GM19351 (cell line): ENCODE measurements at regions not wholly inside any gene's neighbourhood (a gene's known extent, or its start where the extent isn't known, plus 50 kb on each side); places are given as distances from the start of the nearest gene placed in this dataset.
"Not testable (repeated sequence)": the region's sequence is repeated elsewhere in the genome, so short reads cannot be mapped to it uniquely, and the experiment has no call there.

Experiments used
- ATAC-seq: cut with Tn5 transposase; IDR thresholded peaks from one replicate; pipeline ENCODE4 v1.9.1; 2021; ENCODE audit warnings: mild to moderate bottlenecking, moderate library complexity; ENCODE audit not compliant: unreplicated experiment

DNA sequence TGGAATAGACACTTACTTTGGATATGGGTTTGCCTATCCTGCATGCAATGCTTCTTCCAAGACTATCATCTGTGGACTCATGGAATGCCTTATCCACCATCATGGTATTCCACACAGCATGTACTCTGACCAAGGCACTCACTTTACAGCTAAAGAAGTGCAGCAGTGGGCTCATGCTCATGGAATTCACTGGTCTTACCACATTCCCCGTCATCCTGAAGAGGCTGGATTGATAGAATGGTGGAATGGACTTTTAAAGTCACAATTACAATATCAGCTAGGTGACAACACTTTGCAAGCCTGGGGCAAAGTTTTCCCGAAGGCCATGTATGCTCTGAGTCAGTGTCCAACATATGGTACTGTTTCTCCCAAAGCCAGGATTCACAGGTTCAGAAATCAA lies 199.1 kb downstream of the GJA1 start:
- ATAC-seq, result not testable (repeated sequence)

DNA sequence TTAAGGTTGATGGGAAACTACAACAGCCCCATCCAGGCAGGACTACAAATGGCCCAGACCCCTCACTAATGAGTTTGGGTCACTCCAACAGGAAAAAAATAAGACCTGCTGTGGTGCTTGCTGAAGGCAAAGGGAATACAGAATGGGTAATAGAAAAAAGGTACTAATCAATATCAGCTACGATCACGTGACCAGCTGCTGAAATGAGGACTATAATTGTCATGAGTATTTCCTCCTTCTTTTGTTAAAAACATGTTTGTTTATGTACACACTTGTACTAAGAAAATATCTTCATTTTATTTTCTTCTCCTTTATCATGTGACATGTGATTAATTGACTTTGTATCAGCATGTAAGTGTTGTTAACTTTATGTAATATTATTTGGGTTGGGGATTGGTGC lies 199.9 kb downstream of the GJA1 start:
- ATAC-seq, result no peak

DNA sequence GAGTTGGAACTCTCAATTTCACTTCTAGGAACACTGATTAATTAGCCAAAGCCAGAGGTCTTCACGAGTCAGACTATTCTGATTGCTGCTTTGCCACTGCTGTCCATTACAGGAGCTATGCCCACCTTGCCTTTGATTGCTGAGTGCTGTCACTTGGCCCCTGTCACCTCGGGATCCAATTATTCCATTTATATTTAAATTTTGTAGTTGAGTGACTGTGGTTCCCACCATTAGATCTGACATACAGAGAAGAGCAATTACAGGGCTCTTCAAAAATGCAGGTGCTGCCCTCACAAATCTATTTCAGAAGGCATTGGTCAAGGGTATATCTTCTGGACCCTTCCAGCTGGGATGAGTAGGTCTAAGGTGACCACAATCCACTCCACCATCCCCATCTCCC lies 200.8 kb downstream of the GJA1 start:
- not testable (repeated sequence) for ATAC-seq

GRCh38 chr6:121639021-121639420 lies 203.6 kb downstream of the GJA1 start:
- no peak for ATAC-seq

GRCh38 chr6:121641158-121641557 lies 205.7 kb downstream of the GJA1 start:
- ATAC-seq, result no peak

GRCh38 chr6:121645100-121645745 lies 209.8 kb downstream of the GJA1 start:
- ATAC-seq, result no peak

DNA sequence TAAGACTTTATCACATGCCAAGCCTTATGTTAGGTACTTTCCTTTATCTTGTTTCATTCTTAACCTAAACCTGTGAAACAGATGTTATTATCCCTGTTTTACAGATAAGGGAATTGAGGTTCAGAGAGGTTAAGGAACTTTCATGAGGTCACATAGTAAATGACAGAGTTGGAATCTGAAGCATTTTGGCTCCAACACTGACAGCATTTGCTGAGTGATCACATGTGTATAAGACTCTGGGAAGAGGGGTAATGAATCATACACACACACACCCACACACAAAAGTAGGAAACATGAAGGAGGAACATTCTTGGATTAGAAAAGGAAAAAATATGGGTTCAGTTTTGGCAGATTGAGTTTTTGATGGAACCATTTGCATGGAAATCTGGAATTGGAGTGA lies 212.5 kb downstream of the GJA1 start:
- no peak for ATAC-seq

- no peak for ATAC-seq
Observed at GRCh38 chr6:121649951-121650350, 214.5 kb downstream of the GJA1 start.

DNA sequence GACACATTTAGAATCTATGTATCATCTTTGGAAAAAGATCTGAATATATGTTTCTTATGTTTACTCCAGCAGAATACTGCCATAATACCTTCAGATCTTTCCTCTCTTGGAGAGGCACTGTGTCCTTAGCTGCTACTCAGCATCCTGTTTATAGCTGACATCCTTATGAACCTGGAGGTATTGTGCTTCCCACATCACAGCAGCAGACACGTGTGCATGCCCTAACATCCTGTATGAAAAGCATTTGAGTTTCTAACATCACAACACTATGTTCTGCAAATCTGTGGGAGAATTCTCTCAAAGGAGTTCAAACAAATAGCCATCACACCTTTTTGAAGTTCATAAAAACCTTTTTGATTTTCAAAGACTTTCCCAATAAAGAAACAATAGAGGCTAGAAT lies 216.0 kb downstream of the GJA1 start:
- ATAC-seq, result no peak

DNA sequence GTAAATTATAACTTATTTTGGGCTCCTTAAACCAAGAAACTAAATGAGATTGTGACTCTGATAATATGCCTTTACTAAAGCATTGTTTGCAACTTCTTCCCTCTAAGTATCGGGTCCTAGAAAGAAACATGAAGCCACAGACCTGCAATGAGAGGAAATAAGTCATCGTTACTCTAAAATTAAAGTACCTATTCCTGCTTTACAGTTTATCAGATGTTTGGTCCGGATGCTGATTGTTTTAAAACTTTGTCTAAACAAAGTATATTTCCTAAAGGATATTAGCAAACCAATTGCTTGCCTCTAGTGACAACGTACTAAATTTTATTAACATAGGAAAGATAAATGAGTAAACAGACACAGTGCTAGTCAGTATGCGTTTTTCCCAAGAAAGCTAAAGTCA lies 216.8 kb downstream of the GJA1 start:
- ATAC-seq, result no peak

DNA sequence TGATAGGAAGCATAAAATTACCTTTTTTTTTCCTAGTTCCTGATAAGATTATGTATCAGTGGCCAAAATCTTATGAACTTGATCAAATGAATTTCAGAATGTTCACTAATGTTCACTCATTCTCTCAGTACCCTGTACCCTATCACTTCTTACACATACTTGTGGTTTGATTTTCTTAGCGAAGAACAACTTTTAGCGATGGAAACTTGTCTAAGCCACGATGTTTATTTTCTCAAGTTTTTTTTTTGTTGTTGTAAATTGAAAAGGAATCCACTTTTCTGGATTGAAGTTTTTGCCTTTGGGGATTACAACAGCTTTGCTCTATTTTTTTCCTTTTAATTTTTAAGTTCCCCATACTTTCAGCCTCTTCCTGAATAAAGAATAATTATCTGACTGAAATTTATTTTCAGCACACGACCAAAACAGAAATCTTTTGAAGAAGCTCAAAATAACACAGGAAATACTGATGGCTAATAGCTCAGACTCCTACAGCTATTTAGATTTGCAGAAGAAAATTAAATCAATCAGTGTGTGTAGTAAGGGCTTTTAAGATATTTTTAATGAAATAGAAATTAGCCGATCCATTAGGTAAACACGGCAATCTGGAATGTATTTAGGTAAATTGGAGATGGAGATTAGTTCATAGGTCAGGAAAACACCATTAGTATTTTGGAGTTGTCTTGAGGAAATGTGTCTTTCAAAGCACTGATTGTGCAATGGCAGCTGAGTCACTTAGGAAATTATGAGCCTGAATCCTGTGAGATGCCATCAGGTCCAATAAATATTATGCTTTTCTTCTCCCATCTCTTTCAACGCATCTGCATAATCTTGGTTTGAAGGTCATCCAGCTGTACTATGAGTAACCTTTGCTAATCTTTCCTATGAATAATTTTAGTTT lies 217.5 kb downstream of the GJA1 start:
- no peak for ATAC-seq

- no peak for ATAC-seq
Observed at GRCh38 chr6:121653624-121654008, 218.2 kb downstream of the GJA1 start.

DNA sequence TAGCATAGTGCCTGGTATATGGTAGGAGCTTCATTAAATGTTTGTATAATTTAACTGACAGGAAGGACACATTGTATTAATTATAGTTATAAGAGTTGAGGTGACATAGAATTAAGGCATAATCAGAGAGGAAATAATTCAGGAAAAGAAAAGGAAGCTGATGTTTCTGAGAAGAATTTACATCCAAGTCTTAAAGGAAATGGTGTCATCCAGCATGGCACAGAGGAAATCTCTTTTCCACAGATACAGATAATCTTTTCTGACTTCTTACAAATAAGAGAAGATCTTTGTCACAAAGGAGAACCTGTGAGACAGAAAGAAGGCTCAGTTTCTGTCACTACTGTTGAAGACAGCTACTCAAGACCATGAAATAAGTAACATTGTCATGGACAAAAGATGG lies 222.5 kb downstream of the GJA1 start:
- no peak for ATAC-seq

- ATAC-seq, result no peak
Observed at GRCh38 chr6:121660277-121660676, 224.8 kb downstream of the GJA1 start.

DNA sequence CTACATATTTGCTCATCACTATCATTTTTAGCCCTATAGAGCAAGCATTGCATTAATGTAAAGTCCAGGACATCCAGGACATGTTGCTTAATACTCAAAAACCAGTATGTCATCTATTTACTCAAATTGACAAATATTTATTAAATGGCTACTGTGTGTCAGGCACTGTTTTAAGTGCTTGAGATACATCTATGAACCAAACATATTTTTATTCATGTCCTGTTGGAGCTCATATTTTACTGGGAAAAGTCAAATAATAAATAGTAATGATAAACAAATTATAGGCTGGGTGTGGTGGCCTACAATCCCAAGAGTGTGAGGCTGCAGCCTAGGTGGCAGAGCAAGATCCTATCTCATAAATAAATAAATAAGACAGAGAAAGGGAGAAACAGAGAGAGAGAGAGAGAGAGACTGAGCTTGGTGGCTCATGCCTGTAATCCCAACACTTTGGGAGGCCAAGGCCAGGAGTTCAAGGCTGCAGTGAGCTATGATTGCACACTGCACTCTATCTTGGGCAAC lies 227.9 kb downstream of the GJA1 start:
- no peak for ATAC-seq

DNA sequence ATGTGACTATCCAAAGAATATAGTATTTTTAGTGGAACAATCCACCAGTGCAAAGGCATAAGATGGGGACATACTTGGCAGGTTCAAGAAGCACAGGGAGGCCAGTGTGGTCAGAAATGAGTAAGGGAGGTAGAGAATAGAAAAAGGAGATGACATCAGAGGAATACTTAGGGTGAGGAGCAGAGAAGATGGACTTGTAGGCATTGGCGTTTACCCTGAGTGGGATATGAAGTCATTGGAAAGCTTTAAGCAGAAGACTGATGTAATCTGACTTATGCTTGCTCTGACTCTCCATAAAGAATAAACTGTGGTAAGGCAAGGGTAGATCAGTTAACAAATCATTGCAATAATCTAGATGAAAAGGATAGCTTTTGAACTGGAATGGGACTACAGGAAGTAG lies 228.7 kb downstream of the GJA1 start:
- no peak for ATAC-seq

- no peak for ATAC-seq
Observed at GRCh38 chr6:121666814-121667213, 231.4 kb downstream of the GJA1 start.

DNA sequence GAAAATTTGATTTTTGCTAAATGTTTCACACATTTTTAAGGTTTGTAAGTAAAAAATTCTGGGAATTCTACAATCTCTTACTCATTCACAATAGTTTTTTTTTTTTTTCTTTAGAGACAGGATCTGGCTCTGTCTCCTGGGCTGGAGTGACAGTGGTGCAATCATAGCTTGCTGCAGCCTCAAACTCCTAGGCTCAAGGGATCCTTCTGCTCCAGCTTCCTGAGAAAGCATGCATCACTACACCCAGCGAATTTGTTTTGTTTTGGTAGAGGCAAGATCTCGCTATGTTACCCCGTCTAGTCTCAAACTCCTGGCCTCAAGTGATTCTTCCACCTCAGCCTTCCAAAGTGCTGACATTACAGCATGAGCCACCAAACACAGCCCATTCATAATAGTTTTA lies 232.8 kb downstream of the GJA1 start:
- ATAC-seq, result no peak

DNA sequence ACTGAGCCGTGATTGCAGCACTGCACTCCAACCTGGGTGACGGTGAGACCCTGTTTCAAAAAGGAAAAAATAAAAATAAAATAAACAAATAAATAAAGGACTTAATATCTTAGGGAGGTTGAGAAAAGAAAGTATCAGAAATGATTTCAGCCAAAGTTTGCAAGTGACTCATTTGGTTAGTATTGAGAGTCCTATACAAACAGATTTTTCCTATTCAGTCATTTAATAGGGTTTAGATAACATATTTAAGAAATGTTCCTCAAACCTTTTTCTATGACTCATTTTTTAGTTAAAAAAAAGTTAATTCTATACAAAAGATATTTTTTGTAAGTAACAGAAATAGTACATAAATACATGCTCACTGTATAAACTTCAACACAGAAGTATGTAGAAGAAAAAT lies 235.1 kb downstream of the GJA1 start:
- no peak for ATAC-seq

DNA sequence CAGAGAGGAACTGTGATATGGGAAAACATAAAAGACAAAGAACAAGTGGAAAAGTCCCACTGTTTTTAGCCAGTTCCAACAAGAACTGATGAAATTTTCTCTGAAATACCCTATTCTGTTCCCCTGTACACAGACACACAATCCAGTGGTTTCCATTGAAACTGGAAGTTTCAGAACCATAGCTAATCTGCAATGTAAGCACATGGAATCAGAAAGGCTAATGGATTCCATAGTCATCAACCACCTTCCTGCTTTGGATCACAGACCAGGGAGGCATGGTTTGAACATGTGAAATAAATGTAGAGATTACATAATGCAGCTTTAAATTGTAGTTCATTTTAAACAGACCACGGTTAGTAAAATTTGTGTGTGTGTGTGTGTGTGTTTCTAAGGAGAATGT lies 242.1 kb downstream of the GJA1 start:
- ATAC-seq, result no peak

DNA sequence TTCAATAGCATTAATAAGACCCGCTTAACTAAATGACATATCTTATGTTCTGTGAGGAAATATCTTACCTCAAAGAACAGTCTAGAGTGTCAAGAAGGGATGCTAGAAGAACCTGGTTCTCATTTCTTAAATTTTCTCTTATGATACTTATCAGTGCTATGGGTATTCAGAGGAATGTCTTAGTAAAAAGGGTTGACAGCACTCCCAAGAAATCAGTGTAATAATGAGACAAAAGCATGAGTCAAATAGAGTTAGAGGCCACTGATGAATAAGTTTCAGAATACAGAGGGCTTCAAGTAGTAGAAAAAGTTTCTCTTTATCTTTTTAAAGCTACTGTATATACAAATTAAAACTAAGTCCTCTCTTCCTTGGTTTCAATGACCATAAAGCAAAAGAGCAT lies 242.8 kb downstream of the GJA1 start:
- ATAC-seq, result no peak

DNA sequence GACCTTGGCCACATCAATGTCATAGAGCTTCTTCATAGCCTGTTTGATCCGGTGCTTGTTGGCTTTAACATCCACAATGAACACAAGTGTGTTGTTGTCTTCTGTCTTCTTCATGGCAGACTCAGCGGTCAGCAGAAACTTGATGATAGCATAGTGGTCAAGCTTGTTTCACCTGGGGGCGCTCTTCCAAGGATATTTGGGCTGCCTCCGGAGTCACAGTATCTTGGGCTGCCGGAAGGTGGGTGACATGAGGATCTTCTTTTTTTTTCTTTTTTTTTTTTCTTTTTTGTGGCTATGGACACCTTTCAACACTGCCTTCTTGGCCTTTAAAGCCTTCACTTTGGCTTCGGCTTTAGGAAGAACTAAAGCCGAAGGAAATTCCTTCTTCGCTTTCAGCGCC lies 244.6 kb downstream of the GJA1 start:
- ATAC-seq, result no peak
